NCI-H446 (cell line): ENCODE measurements at regions not wholly inside any gene's neighbourhood (a gene's known extent, or its start where the extent isn't known, plus 50 kb on each side); places are given as distances from the start of the nearest gene placed in this dataset.

Experiments used
- DNase-seq, 2 experiments: peaks; one replicate each; lab custom pipeline; 2025; lab: John Stamatoyannopoulos, UW

DNA sequence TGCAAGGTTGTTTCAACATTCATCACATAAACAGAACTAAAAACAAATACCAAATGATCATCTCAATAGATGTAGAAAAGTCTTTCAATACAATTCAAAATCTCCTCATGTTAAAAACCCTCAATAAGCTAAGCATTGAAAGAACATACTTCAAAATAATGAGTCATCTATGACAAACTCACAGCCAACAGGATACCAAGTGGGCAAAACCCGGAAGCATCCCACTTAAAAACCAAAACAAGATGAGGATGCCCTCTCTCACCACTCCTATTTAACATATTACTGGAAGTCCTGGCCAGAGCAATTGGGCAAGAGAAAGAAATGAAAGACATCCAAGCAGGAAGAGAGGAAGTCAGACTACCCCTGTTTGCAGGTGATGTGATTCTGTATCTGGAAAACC is 992.2 kb upstream of the PIK3C3 start:
- no peak for DNase-seq

DNA sequence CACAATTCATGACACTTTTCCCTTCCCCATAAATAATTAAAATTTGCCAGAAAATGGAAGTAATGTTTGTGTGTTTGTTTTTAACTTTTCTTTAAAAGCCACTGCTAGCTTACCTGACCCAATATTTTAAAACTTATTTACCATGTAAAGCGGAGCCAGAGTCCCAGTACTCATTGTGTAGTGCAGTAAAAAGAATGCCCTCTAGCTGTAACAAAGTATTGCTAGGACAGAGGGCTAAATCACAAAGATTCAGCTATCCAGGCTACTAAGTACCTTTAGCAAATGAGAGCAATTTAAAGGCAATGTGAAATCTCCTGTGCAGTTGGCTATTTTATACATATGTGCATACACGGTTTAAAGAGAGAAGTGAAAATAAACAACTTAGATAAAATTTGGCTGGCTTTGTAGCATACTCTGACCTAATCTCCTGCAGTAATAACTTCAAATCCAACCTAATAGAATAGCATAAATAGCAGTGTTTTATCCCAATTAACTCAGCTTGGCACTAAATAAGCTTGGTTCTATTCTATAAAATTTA is 997.4 kb upstream of the PIK3C3 start:
- DNase-seq = no peak

DNA sequence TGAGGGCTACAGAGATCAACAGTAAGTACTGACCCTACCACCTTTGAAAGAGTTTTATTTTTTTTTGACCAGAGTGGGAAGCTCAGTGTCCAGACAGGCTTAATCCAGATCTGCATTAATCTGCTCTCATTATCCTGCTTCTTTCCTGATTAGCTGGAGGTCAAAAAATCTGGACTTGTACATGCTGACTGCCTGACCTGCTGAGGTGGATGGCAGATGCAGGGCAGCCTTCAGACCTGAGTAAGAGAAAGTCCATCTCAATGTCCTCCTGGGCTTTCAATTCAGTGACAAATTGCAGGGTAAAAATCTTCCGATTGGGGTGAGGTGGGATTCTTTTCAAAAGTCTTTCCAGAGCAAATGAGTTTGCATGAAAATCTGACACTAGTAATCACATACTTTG is 998.8 kb upstream of the PIK3C3 start:
- DNase-seq = no peak

DNA sequence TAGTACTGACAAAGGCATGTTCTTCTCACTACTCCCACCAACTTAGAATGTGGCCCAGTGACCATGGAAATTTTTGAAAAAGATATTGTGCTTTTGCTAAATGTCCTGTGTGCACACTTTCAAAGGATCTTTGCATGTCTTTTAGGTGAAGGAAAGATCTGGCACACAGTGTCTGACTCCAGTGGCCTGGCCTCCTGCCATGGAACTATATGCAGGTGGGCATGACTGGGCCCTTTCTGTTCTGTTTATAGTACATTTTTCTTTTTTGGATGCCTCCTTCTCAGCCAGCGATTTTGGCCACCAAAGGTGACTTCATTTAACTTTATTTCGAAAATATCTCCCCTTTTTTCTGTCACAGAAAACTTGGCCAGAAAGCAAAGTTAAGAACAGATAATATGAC is 999.7 kb upstream of the PIK3C3 start:
- DNase-seq = no peak

DNA sequence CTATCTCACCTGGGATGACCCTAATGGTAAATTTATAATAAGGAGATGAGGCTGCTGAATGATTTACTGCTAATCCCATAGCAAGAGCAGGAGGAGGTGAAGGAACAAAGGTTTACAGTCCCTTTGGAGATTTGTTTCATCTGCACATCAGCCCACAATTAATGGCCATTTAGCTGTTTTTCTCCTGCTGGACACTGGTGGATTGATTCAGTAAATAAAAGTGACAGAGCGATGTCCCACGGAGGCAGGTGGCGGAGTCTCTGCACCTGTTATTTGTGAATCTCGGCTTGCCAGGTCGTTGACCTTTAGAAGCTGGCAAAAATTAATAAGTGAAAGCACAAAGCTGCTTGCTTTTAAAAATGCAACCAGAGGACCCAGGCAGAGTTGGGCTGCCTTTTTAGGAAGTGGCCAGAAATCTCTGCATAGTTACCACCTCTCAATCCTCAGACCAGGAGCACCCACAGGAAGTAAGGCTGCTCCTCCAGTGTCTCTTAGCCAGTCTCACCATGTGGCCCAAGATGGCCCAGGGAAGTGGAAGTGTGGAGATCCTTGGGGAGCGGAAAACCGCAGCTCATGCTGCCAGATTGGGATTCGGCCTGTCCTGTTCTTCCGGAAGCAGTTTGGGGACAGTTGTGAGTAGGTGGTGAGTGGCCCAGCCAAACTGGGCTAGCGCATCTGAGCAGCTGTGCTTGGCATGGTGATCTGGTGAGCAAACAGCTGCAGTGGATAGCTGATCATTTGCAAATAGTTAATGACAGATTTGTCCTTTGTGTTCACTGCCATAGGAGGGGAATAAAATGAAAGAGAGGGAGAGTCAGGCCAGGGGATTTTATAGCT is 1005.7 kb upstream of the PIK3C3 start:
- no peak for DNase-seq

DNA sequence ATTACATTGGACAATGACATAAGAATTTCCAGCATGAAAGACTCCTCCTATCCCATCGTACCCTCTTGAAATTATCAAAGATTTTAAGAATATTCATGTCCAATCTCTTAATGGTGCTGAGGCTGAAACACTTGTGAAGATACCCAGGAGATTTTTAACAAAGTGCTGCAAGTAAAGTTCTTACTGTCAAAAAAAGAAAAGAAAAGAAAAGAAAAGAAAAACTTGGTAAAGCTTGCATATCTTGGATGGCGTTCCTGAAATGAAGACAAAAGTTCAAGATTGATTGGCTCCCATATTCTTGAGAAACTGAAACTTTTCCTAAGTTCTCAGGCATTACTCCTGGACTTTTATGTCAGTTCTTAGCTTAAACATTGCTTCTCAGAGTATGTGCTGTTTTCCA is 1010.5 kb upstream of the PIK3C3 start:
- DNase-seq = no peak

DNA sequence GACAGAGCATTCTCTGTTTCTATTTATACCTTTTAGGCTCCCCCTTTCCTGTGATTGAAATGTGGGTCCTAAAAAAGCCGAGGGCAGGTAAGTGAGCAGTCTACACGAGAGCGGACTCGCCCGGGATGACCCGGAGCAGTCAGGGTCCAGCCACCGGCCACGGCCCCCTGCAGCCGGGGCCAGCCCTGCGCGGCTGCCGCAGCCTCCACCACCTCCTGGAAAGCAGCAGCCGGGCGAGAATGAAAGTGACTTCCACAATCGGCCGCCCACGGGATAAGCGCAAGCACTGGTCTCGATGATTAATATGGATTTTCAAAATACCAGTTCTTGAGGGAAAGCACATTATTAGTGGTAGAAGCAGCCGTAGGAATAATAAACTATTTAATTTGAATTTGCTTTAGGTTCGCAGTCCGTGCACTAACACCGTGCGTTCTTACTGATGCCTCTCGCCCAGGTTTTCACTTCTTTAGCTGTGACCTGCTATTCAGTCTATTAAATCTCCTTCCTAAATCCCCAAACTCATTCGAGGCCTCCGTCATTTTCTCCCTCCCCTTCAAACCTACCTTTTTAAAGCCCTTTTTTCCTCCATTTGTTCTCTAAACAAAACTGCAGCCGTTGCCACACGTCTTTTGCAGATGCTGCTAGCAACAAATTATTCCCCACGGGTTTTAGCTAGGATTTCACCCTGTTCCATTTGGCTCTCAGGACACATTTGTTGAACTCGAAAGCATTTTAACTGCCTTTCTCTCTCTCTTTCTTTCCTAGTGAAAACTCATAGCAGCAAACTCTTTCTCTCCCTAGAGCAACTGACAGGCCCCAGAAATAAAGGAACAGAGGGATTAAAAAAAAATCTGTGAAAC is 1015.1 kb upstream of the PIK3C3 start:
- no peak for DNase-seq

DNA sequence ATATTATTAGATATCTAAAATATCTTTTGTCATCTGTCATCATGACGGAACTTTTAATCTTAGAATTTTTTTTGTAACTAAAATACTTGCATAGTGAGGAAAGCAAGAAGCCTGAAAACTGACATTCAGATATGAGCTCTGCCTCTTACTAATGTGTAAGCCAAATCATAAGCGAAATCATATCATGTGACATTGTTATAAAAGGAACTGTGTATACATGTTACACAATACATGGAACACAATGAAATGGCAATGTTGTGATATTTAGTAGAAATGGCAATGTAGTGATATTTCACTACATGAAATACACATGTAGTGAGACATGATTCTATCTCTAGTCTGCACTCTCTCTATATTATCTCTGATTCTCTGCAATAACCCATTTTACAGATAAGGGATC is 1016.4 kb upstream of the PIK3C3 start:
- no peak for DNase-seq

DNA sequence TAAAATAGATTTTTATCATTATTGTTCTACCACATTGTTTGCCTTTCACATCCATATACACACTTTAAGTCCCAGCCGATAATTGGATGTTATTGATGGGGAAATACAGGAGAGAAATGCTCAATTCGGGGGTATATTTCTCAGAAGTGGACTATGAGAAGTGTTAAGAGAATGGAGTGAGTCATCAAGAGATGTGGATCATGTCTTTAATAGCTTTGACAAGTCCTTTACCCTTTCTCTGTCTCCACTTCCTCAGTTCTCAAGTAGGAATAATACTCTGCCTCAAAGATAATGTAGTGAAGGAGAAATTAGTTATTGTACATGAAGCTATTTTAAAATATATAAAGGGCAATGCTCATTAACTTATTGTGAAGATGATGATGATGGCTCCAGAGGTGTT is 1017.6 kb upstream of the PIK3C3 start:
- DNase-seq = no peak

DNA sequence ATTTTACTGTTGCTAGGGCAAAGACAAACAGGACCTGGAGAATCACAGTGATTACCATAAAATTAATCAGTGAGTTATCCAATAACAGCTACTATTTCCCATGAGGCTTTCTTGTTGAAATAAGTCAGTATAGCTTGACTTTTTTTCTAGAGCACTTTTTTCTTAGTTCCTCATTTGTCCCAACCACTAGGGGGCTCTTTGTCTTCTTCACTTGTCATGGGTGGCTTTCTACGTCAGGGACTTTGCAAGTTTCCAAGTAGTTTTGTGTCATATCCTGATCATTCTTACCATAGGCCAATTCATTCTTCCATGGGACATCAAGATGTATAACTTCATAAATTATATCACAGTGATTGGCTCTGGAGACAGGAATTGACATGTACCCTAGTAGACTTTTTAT is 1019.6 kb upstream of the PIK3C3 start:
- no peak for DNase-seq

DNA sequence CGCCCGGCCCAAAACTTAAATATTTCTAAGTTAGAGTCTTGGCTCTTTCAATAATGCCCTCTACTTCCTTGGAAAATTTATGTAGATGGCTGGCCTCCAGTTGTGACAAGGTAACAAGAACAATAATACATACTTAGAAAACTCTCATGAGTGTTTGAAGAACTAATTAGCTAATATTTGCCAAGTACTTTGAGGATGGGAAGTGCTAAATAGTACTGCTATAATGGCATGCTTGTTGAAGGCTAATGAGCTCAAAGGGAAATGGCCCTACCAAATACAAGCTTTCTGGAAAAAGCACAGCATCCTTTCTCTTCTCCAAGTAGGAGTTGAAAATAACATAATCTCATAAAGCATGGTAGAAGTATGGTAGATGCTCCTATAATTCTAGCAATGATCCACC is 1022.2 kb upstream of the PIK3C3 start:
- DNase-seq = no peak

DNA sequence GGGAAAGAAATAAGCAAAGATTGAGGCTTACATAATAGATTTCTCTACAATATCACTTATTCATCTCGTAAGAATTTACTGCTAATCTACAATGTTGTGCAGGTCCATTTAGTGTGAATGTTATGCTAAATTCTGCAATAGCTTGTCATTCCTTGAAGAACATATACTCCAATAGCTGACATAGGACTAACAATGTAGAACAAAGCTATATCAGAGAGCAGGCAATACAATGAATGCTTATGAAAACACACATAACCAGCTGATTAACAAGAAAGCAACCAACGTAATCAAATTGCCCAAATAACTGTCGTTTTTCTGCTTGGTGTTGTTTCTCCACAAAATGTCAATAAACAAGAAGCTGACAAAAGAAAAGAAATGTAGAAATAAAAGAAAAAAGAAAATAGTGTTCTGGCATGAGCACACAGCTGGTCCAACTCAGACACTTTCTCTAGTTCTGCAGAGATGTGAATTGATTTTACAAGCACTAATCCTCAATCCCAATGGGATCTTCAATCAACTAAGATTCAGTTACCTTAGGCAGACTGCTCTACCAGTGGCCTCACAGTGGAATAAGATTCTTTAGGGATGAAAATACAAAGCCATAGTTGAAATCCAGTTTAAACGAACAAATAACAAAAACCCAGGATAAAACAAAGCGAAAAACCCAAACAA is 1024.7 kb upstream of the PIK3C3 start:
- no peak for DNase-seq

DNA sequence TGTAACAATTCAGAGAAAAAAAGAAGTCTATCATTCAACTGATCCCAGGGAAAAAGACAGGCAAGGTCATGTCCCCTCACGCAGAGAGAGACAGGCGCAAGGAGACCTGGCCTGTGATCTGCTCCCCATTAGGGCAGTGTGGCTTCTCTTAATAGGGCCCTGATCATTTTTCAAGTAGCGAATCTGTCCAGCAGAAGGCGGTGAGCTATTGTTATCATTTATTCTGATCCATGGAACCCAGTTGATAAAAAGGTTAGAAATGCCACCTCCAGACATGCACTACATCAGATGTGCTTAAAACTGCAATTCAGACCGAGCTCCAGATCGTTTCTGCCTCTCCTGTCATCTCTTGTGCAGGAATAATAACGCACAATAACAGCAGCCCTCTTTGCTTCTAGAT is 1025.6 kb upstream of the PIK3C3 start:
- DNase-seq = no peak

DNA sequence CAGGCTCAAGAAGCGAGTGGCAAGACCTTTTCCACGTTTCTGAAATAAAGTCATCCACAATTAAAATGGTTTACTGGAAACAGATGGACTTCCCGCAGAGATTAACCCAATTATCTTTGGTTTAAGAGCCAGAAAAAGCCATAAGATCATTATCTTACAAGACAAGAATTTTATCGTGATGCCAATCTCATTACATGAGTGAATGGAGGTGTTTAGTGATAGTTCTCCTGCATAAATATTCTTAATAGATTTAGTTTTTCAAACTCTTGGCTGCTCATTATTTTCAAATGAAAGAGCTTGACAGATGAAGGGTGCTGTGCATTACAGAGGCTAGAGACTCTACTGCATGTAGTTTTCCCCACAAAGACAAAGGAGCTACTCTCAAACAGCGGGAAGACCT is 1028.4 kb upstream of the PIK3C3 start:
- DNase-seq = peak; percentile 7 to 49

DNA sequence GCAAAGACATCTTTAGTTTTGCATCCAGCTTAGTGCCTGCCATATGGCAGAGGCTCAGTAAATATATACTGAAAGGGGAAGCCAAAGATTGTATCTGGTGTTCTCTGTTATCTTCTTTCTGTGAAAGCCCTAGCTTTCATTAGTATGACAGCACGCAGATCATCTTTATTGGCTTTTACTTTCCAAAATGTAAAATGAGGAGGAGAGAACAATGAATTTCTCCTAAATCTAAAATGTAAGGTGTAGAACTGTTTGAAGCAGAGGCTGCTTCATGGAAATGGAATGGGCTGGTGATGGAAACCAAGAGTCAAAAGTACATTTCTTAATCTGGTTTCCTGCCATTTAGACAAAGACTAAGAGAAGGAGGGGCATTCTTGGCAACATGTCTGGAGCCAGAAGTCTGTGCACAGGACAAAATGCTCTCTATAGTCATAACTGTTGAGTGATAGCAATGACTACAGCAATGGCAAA is 1029.9 kb upstream of the PIK3C3 start:
- DNase-seq = peak; percentile 11 to 73

DNA sequence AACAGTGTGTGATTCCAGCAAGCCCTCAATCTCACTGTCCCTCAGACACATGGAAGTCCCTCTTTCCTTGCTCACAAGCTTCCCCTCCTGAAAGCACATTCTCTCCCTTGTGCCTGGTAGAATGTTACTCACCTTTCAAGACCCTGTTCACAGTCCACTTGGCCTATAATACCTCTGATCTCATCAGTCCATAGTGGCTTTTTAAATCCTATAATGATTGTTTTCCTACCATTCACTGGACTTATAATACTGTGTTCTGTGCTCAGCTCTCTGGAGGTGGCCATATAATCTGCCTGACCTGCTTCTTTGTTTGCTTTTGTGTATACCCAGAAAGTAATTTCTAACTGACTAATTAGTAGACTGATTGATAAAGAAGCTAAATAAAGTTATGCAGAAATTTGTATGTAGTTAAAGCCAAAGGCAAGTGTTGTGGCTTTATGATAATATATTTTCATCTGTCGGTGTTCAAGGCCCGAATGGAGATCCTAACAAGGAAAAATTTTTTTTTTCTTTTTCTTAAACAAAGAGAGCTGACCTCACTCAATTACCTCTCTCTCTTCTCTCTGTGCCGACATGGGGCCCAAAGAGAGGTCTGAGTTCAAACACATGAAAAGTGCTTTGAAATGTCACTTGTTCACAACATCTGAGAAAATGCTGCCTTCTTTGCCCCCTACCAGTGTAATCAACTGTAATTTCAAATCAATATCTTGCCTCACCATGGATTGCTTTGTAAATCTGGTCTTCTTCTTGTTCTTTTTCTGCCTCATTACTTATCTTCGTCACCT is 1033.0 kb upstream of the PIK3C3 start:
- DNase-seq = no peak

DNA sequence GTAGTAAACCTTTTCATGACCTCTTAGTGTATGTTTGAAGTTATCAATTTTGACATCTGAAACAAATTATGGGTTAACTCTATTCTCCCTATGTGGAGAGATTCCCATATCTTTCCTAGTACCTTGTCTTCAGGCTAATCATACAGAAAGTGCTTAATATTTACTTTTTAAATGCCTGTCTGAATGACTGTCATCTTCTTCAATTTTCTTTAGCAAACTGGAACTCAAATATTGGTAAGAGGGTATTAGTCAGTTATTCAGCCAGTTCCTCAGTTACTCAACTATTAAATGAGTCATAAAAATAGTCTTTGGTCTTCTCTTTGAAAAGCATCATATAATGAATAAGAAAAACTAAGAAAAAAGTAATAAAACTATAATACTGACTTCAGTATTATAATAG is 1038.0 kb upstream of the PIK3C3 start:
- DNase-seq = no peak

DNA sequence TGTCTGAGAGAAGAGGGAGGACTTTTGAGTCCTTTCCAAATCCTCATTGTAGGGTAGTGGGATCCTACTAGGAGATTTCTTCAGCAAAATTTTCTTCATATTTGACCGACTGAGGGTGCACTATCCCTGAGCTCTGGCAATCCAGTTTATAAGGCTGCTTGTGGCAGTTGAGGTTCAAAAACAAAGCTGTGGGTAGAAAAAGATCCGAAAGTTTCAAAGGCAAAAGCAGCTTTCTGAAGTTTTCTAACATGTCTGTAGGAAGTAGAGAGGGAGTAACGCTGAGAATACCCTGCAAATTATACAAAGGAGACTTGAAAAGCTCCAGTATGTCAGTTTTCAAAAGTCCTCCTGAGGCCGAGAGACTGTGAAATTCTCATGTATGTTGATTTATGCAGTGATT is 1039.3 kb upstream of the PIK3C3 start:
- no peak for DNase-seq

DNA sequence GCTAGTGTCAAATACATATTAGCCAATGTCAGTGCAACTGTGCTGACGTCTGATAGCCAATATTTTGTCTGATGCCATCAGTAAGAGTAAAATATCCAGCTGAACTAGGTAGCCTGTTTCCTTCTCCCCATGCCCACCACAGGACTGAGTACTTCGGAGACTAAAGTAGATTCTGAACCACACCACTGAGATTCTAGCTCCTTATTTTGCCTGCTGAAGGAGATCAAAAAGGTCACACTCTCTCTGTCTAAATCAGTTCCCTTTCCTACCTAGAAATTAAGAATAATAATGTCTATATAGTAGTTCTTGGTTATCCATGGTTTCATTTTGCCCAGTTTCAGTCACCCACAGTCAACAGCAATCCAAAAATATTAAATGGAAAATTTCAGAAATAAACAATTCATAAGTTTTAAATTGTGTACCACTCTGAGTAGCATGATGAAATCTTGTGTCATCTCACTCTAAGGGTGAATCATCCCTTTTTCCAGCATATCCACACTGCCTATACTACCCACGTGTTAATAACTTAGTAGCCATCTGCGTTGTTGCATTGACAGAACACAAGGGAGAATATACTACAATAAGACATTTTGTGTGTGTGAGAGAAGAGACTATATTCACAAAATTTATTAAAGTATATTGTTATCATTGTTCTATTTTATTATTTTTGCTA is 1043.3 kb upstream of the PIK3C3 start:
- no peak for DNase-seq

DNA sequence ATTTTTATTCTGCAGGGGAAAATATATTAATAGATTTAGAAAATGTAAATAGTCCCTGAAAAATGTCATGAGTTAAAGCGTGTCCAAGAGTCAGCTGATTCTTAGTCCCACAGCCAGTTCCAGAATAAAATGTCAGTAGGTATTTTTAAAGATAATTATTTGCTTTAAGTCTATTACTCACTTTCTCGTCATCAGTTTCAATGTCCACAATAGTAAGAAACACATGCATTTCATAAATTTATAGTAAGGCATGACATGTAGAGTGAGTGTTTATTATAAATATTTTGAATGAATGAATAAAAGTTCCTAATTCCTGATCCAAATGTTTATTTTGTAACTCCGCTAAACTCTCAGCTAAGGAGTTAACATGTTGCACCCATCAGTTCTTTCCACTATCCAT is 1044.0 kb upstream of the PIK3C3 start:
- no peak for DNase-seq

DNA sequence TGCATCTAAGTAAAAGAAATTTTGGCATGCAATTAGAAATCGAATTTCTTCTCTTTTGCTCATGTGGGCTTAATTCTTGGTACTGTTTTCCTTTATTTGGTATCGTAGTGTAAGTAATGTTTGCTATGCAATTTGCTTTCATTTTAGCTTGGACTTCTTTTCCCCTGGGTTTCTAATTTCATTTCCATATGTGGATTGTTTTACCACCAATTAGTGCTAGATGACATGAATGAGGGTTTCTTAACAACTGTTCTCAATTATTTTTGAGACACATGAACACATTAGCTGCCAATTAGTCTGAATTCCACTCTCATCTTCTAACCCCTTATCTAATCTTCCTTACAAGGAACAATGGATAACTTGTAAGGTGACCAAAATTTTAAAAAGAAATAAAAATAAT is 1047.2 kb upstream of the PIK3C3 start:
- peak in 1 of 2 experiments; percentile 15 for DNase-seq
